BLaER1 (cell line): ENCODE measurements at regions not wholly inside any gene's neighbourhood (a gene's known extent, or its start where the extent isn't known, plus 50 kb on each side); places are given as distances from the start of the nearest gene placed in this dataset.

Experiments used
- H3K27ac ChIP-seq: shearing (Covaris generic); formaldehyde crosslinking; 2 replicates; pipeline ENCODE4 v1.8.1; 2022
- H3K27me3 ChIP-seq: shearing (Covaris generic); formaldehyde crosslinking; 2 replicates; pipeline ENCODE4 v1.8.1; 2022
- H3K36me3 ChIP-seq: shearing (Covaris generic); formaldehyde crosslinking; 2 replicates; pipeline ENCODE4 v1.8.1; 2022
- H3K4me1 ChIP-seq: shearing (Covaris generic); formaldehyde crosslinking; 2 replicates; pipeline ENCODE4 v1.8.1; 2022
- H3K4me2 ChIP-seq: shearing (Covaris generic); formaldehyde crosslinking; 2 replicates; pipeline ENCODE4 v1.8.1; 2022
- H3K4me3 ChIP-seq: shearing (Covaris generic); formaldehyde crosslinking; 2 replicates; pipeline ENCODE4 v1.8.1; 2022
- H3K9ac ChIP-seq: shearing (Covaris generic); formaldehyde crosslinking; 2 replicates; pipeline ENCODE4 v1.8.1; 2022
- H3K9me3 ChIP-seq: shearing (Covaris generic); formaldehyde crosslinking; 2 replicates; pipeline ENCODE4 v1.8.1; 2022
- H4K20me1 ChIP-seq: shearing (Covaris generic); formaldehyde crosslinking; 2 replicates; pipeline ENCODE4 v1.8.1; 2022
- Cebpa-rat ChIP-seq: shearing (Covaris generic); IDR thresholded peaks from 2 replicates; pipeline ENCODE4 v1.8.1; 2022

DNA sequence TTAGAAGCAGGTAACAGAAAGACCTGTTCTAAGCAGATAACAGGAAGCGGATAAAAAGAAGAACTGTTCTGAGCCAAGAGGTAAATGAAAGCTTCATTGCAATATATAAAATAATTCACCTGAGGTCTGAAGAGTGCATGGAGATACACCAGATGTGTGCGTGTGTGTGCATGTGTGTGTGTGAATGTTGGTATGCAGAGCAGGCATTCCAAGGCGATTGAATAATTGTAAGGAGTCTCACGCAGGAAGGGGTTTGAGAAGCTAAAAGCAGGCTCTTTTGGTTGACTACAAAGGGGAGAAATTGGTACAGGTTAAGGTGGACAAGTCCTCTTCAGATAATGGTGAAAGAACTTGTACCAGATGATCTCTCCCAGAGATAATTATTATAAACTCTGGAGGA is 450.6 kb downstream of the DNAJB9 start:
- Histone ChIP-seq H3K27ac (no peak overlapping the region), H3K4me2 (no peak overlapping the region), H3K36me3 (no peaks in the 10 kb centered on the region), H4K20me1 (no peaks in the 10 kb centered on the region), H3K9ac (no peak overlapping the region), H3K27me3 (no peaks in the 10 kb centered on the region), H3K4me1 (no peaks in the 10 kb centered on the region), H3K9me3 (0 out of 2 replicates have a peak, but pooled peaks cover 6% of the 10 kb centered on the region), H3K4me3 (no peak overlapping the region)
- no peak for TF ChIP-seq Cebpa-rat

DNA sequence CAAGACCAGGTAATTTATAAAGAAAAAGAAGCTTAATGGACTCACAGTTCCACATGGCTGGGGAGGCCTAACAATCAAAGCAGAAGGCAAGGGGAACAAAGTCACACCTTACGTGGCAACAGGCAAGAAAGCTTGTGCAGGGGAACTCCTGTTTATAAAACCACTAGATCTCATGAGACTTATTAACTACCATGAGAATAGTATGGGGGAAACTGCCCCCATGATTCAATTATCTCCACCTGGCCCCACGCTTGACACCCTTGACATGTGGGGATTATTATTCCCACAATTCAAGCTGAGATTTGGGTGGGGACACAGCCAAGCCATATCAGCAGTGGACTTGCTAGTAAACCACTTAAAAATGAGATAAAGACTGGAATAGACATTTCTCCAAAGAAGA is 451.7 kb downstream of the DNAJB9 start:
- no peaks in the 10 kb centered on the region for H4K20me1 ChIP-seq
- no peak overlapping the region for H3K4me3 ChIP-seq
- TF ChIP-seq Cebpa-rat: no peak
- no peaks in the 10 kb centered on the region for H3K4me1 ChIP-seq
- H3K9me3 ChIP-seq: 0 out of 2 replicates have a peak, but pooled peaks cover 5% of the 10 kb centered on the region
- no peak overlapping the region for H3K27ac ChIP-seq
- no peak overlapping the region for H3K9ac ChIP-seq
- no peaks in the 10 kb centered on the region for H3K27me3 ChIP-seq
- H3K36me3 ChIP-seq: no peaks in the 10 kb centered on the region
- H3K4me2 ChIP-seq: no peak overlapping the region

DNA sequence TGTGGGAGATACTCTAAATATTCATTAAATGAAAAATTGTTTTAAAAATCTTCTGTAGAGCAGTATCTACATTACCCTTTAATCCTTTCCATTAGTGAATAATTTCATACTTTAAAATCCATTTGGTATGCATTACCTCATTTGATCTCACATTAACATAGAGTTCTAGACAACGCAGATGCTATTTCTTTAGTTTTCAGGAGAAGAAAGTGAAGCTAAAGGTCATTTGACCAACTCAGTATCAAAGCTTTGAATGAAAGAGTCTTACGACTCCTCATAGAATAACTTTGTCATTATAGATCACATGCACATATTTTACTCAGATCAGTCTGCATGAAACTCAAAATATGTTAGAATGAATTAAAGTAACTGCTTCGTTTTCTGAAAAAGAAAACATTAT is 460.2 kb downstream of the DNAJB9 start:
- no peaks in the 10 kb centered on the region for H3K36me3 ChIP-seq

DNA sequence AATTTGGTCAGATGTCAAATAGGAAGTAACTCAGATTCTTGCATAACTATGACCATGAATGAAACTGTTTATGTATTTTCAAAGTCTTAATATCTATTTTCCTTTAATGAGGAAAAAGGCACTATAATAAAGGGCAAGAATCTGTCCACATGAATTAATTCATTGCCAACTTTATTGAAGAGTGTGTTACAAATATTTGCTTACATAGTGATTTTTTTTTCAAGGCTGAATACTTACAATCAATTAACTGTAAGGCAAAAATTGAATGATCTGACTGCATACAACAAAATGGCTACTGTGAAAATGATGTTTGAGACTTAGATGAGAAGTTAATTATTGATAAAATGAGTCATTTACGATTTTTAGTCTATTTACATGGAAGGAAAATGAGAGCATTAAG is 475.0 kb downstream of the DNAJB9 start:
- no peak overlapping the region for H3K27ac ChIP-seq
- H3K4me1 ChIP-seq: no peaks in the 10 kb centered on the region
- no peak overlapping the region for H3K4me2 ChIP-seq
- no peaks in the 10 kb centered on the region for H4K20me1 ChIP-seq
- H3K9me3 ChIP-seq: 0 out of 2 replicates have a peak, but pooled peaks cover 4% of the 10 kb centered on the region
- H3K27me3 ChIP-seq: no peaks in the 10 kb centered on the region
- no peak overlapping the region for H3K4me3 ChIP-seq
- H3K36me3 ChIP-seq: no peaks in the 10 kb centered on the region
- no peak for TF ChIP-seq Cebpa-rat
- H3K9ac ChIP-seq: no peak overlapping the region

More for the DNA sequence above, 460.2 kb downstream of the DNAJB9 start:
- no peaks in the 10 kb centered on the region for H3K27me3 ChIP-seq
- no peak overlapping the region for H3K4me2 ChIP-seq
- no peak overlapping the region for H3K4me3 ChIP-seq
- no peak overlapping the region for H3K27ac ChIP-seq
- no peak overlapping the region for H3K9ac ChIP-seq
- H3K4me1 ChIP-seq: no peaks in the 10 kb centered on the region
- no peaks in the 10 kb centered on the region for H4K20me1 ChIP-seq
- TF ChIP-seq Cebpa-rat: no peak
- H3K9me3 ChIP-seq: no peaks in the 10 kb centered on the region

DNA sequence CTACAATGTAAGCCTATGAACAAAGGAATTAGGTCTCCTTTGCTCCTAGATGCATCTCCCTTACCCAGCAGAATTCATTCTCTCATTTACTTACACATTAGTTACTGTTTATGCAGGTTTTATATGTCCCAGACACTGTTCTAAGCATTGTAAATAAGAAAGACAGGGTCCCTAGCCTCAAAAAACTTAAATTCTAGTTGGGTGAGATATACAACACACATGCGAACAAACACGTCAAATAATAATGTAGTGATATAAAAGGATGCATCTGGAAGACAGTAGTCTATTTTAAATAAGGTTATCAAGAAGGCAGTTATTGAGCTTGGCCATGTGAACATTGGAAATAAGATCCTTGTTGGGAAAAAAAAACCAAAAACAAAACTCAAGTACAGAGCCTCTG is 479.7 kb downstream of the DNAJB9 start:
- H3K9me3 ChIP-seq: no peaks in the 10 kb centered on the region
- no peak overlapping the region for H3K27ac ChIP-seq
- H4K20me1 ChIP-seq: no peaks in the 10 kb centered on the region
- no peaks in the 10 kb centered on the region for H3K4me1 ChIP-seq
- no peak overlapping the region for H3K4me3 ChIP-seq
- H3K4me2 ChIP-seq: no peak overlapping the region
- H3K36me3 ChIP-seq: no peaks in the 10 kb centered on the region
- H3K27me3 ChIP-seq: no peaks in the 10 kb centered on the region
- TF ChIP-seq Cebpa-rat: no peak
- H3K9ac ChIP-seq: no peak overlapping the region

DNA sequence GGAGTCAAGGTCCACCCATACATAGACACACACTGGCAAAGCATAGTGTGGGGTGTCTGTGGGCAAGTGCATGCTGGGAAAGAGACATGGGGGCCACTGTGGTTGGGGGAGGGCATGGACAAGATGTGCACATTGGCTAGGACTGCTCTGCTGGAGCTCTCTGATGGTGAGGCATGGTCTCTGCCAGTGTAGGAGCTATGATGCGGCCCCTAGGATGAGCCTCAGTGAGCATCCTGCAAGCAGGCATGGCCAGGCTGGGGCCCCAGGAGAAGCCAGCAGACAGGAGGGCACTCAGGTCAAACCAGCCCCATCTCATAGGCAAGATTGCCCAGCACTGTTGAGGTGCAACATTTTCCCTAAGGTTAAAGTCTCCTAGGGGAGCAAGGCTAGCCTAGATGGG is 489.4 kb downstream of the DNAJB9 start:
- no peaks in the 10 kb centered on the region for H4K20me1 ChIP-seq

DNA sequence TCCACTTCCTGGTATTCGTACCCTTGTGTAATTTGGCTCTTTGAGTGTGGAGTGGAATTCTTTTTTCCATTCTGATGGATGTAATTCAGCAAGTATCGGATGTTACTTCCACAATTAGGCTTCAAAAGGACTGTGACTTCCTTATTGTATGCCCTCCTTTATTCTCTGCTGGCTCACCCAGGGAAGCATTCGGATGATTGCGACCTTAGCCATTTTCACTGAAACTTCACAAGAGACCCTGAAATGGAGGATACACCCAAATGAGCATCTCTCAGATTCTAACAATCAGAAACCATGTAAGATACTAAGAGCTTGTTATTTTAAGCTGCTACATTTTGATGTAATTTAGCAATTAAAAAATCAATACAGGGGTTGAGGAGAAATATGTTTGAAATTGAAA is 493.1 kb downstream of the DNAJB9 start:
- Histone ChIP-seq H3K4me3 (no peak overlapping the region), H3K4me2 (no peak overlapping the region), H3K36me3 (no peaks in the 10 kb centered on the region), H3K9ac (no peak overlapping the region), H3K9me3 (no peaks in the 10 kb centered on the region), H3K27me3 (no peaks in the 10 kb centered on the region), H4K20me1 (no peaks in the 10 kb centered on the region), H3K27ac (no peak overlapping the region), H3K4me1 (no peaks in the 10 kb centered on the region)
- no peak for TF ChIP-seq Cebpa-rat

More for the DNA sequence above, 489.4 kb downstream of the DNAJB9 start:
- Histone ChIP-seq H3K9me3 (no peaks in the 10 kb centered on the region), H3K27ac (no peak overlapping the region), H3K4me2 (no peak overlapping the region), H3K4me1 (no peaks in the 10 kb centered on the region), H3K4me3 (no peak overlapping the region), H3K9ac (no peak overlapping the region), H3K27me3 (no peaks in the 10 kb centered on the region), H3K36me3 (no peaks in the 10 kb centered on the region)
- TF ChIP-seq Cebpa-rat: no peak

DNA sequence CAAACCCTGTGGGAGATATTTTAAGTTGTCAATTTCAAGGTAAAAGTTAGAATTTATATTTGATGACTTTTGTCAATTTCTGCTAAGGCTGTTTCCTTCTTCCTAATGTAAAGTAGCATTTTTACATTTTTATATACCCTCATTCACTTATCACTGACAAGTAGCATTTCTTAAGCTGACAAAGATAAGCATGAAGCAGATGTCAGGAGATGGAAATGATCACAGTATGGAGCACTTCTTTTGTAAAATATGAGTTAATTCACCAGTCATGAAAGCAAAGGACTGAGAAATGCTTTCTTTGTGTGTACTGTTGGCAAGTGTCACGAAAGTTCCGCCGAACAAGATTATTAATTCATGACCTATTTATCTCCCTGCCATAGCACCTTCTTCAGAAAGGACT is 503.9 kb downstream of the DNAJB9 start:
- Histone ChIP-seq H3K27me3 (no peaks in the 10 kb centered on the region), H3K9ac (no peak overlapping the region), H4K20me1 (no peaks in the 10 kb centered on the region), H3K4me2 (no peak overlapping the region), H3K4me3 (no peak overlapping the region), H3K27ac (no peak overlapping the region), H3K4me1 (no peaks in the 10 kb centered on the region), H3K9me3 (no peaks in the 10 kb centered on the region), H3K36me3 (no peaks in the 10 kb centered on the region)
- TF ChIP-seq Cebpa-rat: no peak

DNA sequence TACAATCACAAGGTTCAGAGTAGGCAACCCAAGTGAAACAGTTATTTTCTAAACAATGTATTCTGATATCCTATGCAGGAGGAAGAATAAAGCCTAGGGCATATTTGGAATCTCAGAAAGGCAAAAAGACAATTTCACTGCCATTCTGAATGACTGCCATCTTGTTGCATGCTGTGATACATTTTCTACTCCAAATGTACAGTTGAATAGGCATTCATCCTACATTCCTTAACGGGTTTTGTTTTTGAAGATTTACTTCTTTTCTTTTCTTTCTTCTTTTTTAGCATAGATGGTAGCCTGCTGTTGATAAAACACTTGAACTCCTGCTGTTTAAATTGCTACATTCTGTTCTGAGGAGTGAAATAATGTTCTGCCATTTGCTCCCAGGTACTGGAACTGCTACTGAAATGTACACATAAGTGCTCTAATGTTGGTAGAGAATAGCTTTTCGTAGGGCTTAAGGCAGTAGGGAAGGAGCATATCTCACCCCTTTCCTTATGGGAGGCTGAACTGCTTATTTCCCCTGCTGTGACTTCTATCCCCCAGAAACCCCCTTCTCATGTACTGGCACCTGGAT is 506.8 kb downstream of the DNAJB9 start:
- H3K36me3 ChIP-seq: no peaks in the 10 kb centered on the region
- H3K4me3 ChIP-seq: no peak overlapping the region
- no peaks in the 10 kb centered on the region for H3K9me3 ChIP-seq
- H4K20me1 ChIP-seq: no peaks in the 10 kb centered on the region
- H3K27me3 ChIP-seq: no peaks in the 10 kb centered on the region
- H3K9ac ChIP-seq: no peak overlapping the region
- no peak overlapping the region for H3K27ac ChIP-seq
- no peaks in the 10 kb centered on the region for H3K4me1 ChIP-seq
- TF ChIP-seq Cebpa-rat: no peak
- no peak overlapping the region for H3K4me2 ChIP-seq

DNA sequence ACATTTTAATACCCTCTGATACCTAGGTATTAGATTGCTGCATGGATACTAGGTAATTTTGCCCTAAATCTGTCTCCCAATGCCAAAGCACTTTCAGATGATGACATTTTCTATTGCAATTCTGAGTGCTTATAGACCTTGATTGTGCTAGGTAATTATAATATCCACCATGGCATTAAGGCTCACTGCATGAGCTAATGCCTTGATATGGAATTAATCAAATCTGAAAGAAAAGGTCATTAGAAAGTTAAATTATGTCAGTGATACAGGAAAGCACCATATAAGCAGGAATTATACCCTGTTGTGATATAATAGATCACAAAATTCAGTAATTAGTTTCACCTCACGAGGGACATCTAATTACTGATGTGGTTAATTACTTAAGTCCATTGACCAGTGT is 521.4 kb downstream of the DNAJB9 start:
- no peak overlapping the region for H3K27ac ChIP-seq
- H4K20me1 ChIP-seq: no peaks in the 10 kb centered on the region
- no peak overlapping the region for H3K4me3 ChIP-seq
- H3K9ac ChIP-seq: no peak overlapping the region
- H3K36me3 ChIP-seq: no peaks in the 10 kb centered on the region
- no peaks in the 10 kb centered on the region for H3K27me3 ChIP-seq
- TF ChIP-seq Cebpa-rat: no peak
- H3K4me2 ChIP-seq: no peak overlapping the region
- H3K4me1 ChIP-seq: no peaks in the 10 kb centered on the region
- no peaks in the 10 kb centered on the region for H3K9me3 ChIP-seq

DNA sequence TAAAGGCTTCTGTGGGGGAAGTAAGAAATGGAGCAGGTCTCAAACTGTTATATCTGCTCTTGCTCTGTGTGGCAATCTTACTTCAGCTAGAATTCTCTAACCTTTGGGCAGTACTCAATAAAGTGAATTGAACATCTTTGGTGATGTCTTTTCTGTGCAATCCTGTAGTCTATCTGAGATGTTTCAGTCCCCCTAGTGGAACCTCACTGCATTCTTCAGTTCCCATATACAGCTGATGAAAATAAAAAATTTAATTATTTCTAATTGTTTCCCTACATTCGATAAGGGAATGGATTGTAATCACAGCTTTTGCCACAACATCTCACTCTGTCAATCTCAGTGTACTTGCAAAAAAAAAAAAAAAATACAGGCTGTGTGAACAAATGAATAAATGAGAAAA is 522.6 kb downstream of the DNAJB9 start:
- H3K36me3 ChIP-seq: no peaks in the 10 kb centered on the region
- no peak for TF ChIP-seq Cebpa-rat
- H3K4me3 ChIP-seq: no peak overlapping the region
- no peaks in the 10 kb centered on the region for H3K27me3 ChIP-seq
- H3K4me1 ChIP-seq: no peaks in the 10 kb centered on the region
- H3K9me3 ChIP-seq: no peaks in the 10 kb centered on the region
- no peak overlapping the region for H3K9ac ChIP-seq
- H4K20me1 ChIP-seq: no peaks in the 10 kb centered on the region
- no peak overlapping the region for H3K27ac ChIP-seq
- no peak overlapping the region for H3K4me2 ChIP-seq
